Gastroesophageal sphincter (tissue), 4 donors: ENCODE measurements at regions not wholly inside any gene's neighbourhood (a gene's known extent, or its start where the extent isn't known, plus 50 kb on each side); places are given as distances from the start of the nearest gene placed in this dataset.

ENCODE experiments used
- ATAC-seq: fragments of 150-250 bp; one replicate; pipeline ENCODE4 v1.9.1; 2016; ENCODE audit warnings: mild to moderate bottlenecking, moderate library complexity
- H3K27ac ChIP-seq, 4 donors: fragments of 200-600 bp; sonication (generic) in 3 of 4; 1 replicate in 3 of 4; 2 replicates in 1 of 4; pipeline ENCODE4 v1.5.1; 2016 to 2019
- H3K27me3 ChIP-seq: fragments of 200-600 bp; sonication (generic); one replicate; pipeline ENCODE4 v1.5.1; 2019
- H3K36me3 ChIP-seq, 2 donors: fragments of 200-600 bp; sonication (generic); one replicate each; pipeline ENCODE4 v1.5.1; 2019; ENCODE audit warnings: control low read depth in 1 of 2
- H3K4me1 ChIP-seq, 3 donors: fragments of 200-600 bp; sonication (generic); 1 replicate in 2 of 3; 2 replicates in 1 of 3; pipeline ENCODE4 v1.5.1; 2016 to 2019; ENCODE audit warnings: control low read depth in 2 of 3
- H3K4me3 ChIP-seq, 2 donors: fragments of 200-600 bp; sonication (generic); one replicate each; pipeline ENCODE4 v1.5.1; 2019; ENCODE audit warnings: mild to moderate bottlenecking in 1 of 2, moderate library complexity in 1 of 2
- H3K9me3 ChIP-seq, 3 donors: fragments of 200-600 bp; sonication (generic); one replicate each; pipeline ENCODE4 v1.5.1; 2017 to 2019; ENCODE audit warnings: control low read depth in 2 of 3
- EP300 ChIP-seq: sonication (generic); formaldehyde crosslinking; IDR thresholded peaks from one replicate; pipeline ENCODE4 v1.6.1; 2017; ENCODE audit warnings: antibody characterized with exemption, mild to moderate bottlenecking
- POLR2A ChIP-seq, 2 donors: fragments of 450-650 bp; IDR thresholded peaks; one replicate each; pipeline ENCODE4 v1.6.1; 2017; ENCODE audit warnings: antibody characterized with exemption in 2 of 2, mild to moderate bottlenecking in 2 of 2, moderate library complexity in 1 of 2
- POLR2AphosphoS5 ChIP-seq: sonication (generic); formaldehyde crosslinking; IDR thresholded peaks from one replicate; pipeline ENCODE4 v1.6.1; 2017; ENCODE audit warnings: antibody characterized with exemption
- WGBS, 2 donors: methylation state at CpG; one replicate each; pipeline ENCODE4 v1.1.5; 2018; ENCODE audit warnings: low coverage in 1 of 2; 5-methylcytosine and 5-hydroxymethylcytosine counted together
- TF ChIP-seq, protein P1 (sequence below), 4 experiments: fragments of 200-600 bp in 2 of 4; fragments of 450-650 bp in 2 of 4; sonication (generic) in 1 of 4; IDR thresholded peaks; one replicate each; pipeline ENCODE4 v1.5.1; 2017 to 2019; ENCODE audit warnings: antibody characterized with exemption in 4 of 4, mild to moderate bottlenecking in 2 of 4, moderate library complexity in 2 of 4

DNA sequence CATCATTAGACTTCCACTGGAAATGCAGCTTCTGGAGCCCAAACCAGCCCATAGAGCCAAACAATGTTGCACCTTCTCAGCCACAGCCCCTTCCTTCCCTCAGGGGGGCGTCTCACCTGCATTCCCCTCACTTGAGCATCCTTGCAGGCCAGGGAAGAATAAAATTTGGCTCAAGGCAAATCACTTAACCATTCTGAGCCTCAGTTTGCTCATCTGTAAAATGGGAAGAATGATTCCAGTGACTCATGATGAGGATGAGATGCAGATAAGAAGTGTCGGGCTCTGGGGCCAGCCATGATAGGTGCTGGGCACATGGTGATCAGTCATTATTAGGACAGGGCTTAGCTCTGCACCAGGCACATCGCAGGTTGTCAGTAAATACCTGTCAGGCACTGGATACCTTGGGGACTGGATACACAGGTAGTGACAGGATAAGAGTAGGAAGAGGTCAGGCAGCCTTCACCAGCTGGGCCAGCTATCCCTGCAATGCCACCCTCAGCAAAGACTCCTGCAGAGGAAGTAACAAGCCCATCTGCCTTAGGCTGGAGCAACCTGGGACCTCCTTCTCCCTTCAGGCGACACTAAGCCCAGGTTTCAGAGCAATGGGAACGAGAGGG lies 208.0 kb upstream of the TNRC6C start:
- peaks cover 0 to 8% (median 0%) of the 10 kb centered on the region in 3 donors for H3K9me3 ChIP-seq
- WGBS, 2 donors, result 94 to 100% methylated on average over 2 to 3 of the region's 5 CpGs
- no peaks in the 10 kb centered on the region for H3K27me3 ChIP-seq
- TF ChIP-seq, protein P1, sequence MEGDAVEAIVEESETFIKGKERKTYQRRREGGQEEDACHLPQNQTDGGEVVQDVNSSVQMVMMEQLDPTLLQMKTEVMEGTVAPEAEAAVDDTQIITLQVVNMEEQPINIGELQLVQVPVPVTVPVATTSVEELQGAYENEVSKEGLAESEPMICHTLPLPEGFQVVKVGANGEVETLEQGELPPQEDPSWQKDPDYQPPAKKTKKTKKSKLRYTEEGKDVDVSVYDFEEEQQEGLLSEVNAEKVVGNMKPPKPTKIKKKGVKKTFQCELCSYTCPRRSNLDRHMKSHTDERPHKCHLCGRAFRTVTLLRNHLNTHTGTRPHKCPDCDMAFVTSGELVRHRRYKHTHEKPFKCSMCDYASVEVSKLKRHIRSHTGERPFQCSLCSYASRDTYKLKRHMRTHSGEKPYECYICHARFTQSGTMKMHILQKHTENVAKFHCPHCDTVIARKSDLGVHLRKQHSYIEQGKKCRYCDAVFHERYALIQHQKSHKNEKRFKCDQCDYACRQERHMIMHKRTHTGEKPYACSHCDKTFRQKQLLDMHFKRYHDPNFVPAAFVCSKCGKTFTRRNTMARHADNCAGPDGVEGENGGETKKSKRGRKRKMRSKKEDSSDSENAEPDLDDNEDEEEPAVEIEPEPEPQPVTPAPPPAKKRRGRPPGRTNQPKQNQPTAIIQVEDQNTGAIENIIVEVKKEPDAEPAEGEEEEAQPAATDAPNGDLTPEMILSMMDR (IDR thresholded peaks at IDR 0.05), result no peak
- TF ChIP-seq POLR2A (IDR thresholded peaks at IDR 0.05), result no peak
- TF ChIP-seq POLR2AphosphoS5, result no peak
- no peak for TF ChIP-seq EP300
- no peak for ATAC-seq
- H3K4me3 ChIP-seq, result no peak overlapping the region
- H3K36me3 ChIP-seq, result no peaks in the 10 kb centered on the region
- H3K27ac ChIP-seq, result no peak overlapping the region
- H3K4me1 ChIP-seq, result peaks cover 0 to 8% (median 0%) of the 10 kb centered on the region in 3 donors

DNA sequence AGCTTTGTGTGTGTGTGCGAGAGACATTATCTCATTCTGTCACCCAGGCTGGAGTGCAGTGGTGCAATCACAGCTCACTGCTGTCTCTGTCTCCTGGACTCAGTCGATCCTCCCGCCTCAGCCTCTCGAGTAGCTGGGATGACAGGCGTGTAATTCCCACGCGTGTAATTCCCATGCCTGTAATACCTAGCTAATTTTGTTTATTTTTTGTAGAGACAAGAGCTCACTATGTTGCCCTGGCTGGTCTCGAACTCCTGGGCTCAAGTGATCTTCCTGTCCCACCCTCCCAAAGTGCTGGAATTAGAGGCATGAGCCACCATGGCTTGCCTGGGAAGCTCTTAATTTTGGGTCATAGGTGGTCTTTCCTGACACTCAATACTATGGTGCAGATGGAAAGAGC lies 205.3 kb upstream of the TNRC6C start:
- no peaks in the 10 kb centered on the region for H3K36me3 ChIP-seq
- TF ChIP-seq POLR2AphosphoS5, result no peak
- TF ChIP-seq POLR2A (IDR thresholded peaks at IDR 0.05), result no peak
- TF ChIP-seq, protein P1 (IDR thresholded peaks at IDR 0.05), result no peak
- no peak for TF ChIP-seq EP300
- no peaks in the 10 kb centered on the region for H3K4me1 ChIP-seq
- peaks cover 0 to 8% (median 0%) of the 10 kb centered on the region in 3 donors for H3K9me3 ChIP-seq
- WGBS, 2 donors, result 81% methylated on average over 8 of the region's 8 CpGs; no CpG with 5 or more reads in 1 of the 2 donors
- no peak overlapping the region for H3K27ac ChIP-seq
- no peaks in the 10 kb centered on the region for H3K27me3 ChIP-seq
- H3K4me3 ChIP-seq, result no peak overlapping the region
- ATAC-seq, result no peak

DNA sequence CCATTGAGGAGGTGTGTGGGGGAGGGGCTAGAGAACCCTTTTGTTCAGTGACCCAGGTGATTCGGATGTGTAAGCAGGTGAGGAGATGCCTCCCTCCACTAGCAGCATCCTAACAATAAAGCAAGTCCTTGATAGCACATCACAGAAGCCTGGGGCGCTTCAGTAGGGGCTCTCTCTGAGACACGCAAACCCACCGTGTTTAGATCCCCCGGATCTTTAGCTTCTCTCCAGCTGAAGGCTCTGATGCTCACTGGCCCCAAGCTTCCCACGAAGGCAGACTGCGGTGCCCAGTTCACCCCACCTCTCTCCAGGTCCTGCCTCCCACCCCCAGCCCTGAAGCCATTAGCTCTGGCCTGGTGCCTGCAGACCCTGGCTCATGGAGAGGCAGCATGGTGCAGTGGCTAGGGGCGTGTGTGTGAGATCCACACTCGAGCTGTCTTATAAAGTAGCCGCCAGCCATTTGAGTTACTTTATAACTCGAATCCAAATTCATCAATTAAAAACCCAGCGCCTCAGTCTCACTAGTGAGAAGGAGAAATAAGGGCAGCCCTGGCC lies 204.7 kb upstream of the TNRC6C start:
- WGBS, 2 donors, result 91 to 95% methylated on average over 5 to 6 of the region's 12 CpGs
- Histone ChIP-seq H3K27ac (no peak overlapping the region), H3K36me3 (no peaks in the 10 kb centered on the region), H3K4me1 (no peaks in the 10 kb centered on the region), H3K9me3 (peaks cover 0 to 8% (median 0%) of the 10 kb centered on the region in 3 donors), H3K4me3 (no peak overlapping the region), H3K27me3 (no peaks in the 10 kb centered on the region)
- ATAC-seq, result no peak
- no peak for TF ChIP-seq POLR2A (IDR thresholded peaks at IDR 0.05)
- TF ChIP-seq EP300, result no peak
- TF ChIP-seq, protein P1 (IDR thresholded peaks at IDR 0.05), result no peak
- no peak for TF ChIP-seq POLR2AphosphoS5

DNA sequence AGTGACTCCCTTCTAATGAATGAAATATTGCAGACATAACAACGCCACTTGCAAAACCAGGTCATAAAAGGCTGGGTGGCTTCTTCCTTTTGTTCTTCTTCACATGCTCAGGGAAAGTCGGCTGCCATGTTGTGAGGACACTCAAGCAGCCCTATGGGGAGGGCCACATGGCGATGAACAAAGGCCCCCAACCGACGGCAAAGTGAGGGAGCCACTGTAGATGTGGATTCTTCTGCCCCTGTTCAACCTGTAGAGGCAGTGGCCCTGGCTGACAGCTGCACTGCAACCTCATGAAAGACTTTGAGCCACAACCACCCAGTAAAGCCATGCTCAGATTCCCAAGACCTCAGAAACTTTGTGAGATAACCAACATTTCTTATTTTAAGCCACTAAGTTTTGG lies 203.5 kb upstream of the TNRC6C start:
- Histone ChIP-seq H3K27me3 (no peaks in the 10 kb centered on the region), H3K27ac (no peak overlapping the region), H3K9me3 (peaks cover 0 to 8% (median 0%) of the 10 kb centered on the region in 3 donors), H3K4me3 (no peak overlapping the region), H3K4me1 (no peaks in the 10 kb centered on the region), H3K36me3 (no peaks in the 10 kb centered on the region)
- ATAC-seq, result no peak
- TF ChIP-seq POLR2AphosphoS5 (no peak), EP300 (no peak), POLR2A (IDR thresholded peaks at IDR 0.05) (no peak)
- TF ChIP-seq, protein P1 (IDR thresholded peaks at IDR 0.05), result no peak
- 80% methylated on average over 4 of the region's 5 CpGs; no CpG with 5 or more reads in 1 of the 2 donors for WGBS, 2 donors

DNA sequence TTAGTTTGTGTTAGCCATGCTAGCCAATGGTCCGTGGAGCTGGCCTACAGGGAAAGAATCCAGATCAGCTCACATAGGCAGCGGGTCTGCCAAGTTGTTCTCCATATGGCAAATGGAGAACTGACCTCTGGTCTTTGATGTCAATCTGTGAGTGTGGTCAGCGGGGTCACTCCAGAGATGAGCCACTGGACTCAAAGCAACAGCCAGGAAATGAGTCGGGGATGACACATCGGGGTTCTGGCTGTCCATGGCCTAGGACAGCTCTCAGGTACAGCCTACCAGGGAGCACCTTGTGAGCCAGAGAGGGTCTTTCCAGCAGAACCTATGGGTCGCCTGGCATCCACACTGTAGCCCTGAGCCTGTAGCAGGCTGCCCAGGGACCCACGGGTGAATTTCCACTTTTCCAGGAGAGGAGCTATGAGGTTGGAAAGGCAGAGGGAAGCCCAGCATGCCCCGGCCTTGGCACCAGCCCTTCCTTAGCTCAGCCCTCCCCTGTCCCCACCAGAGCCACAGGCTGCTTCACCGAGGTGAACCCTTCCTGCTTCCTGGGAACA lies 203.0 kb upstream of the TNRC6C start:
- 98% methylated on average over 5 of the region's 9 CpGs; no CpG with 5 or more reads in 1 of the 2 donors for WGBS, 2 donors
- H3K4me3 ChIP-seq, result no peak overlapping the region
- no peaks in the 10 kb centered on the region for H3K36me3 ChIP-seq
- no peak for ATAC-seq
- no peak for TF ChIP-seq POLR2AphosphoS5
- TF ChIP-seq POLR2A (IDR thresholded peaks at IDR 0.05), result no peak
- TF ChIP-seq, protein P1 (IDR thresholded peaks at IDR 0.05), result no peak
- H3K27ac ChIP-seq, result no peak overlapping the region
- no peaks in the 10 kb centered on the region for H3K27me3 ChIP-seq
- no peaks in the 10 kb centered on the region for H3K4me1 ChIP-seq
- peaks cover 0 to 8% (median 0%) of the 10 kb centered on the region in 3 donors for H3K9me3 ChIP-seq
